GM21619 (cell line): ENCODE measurements at regions not wholly inside any gene's neighbourhood (a gene's known extent, or its start where the extent isn't known, plus 50 kb on each side); places are given as distances from the start of the nearest gene placed in this dataset.
"Not testable (repeated sequence)": the region's sequence is repeated elsewhere in the genome, so short reads cannot be mapped to it uniquely, and the experiment has no call there.

ENCODE experiments used
- ATAC-seq: cut with Tn5 transposase; IDR thresholded peaks from one replicate; pipeline ENCODE4 v1.9.1; 2021; ENCODE audit not compliant: unreplicated experiment

- ATAC-seq, result not testable (repeated sequence)
Measured at GRCh38 chr14:105675433-105675832, 149.1 kb downstream of the TMEM121 start.

GRCh38 chr14:105675905-105676670 lies 149.7 kb downstream of the TMEM121 start:
- ATAC-seq, result not testable (repeated sequence)

- not testable (repeated sequence) for ATAC-seq
Measured at GRCh38 chr14:105678057-105678456, 151.7 kb downstream of the TMEM121 start.

DNA sequence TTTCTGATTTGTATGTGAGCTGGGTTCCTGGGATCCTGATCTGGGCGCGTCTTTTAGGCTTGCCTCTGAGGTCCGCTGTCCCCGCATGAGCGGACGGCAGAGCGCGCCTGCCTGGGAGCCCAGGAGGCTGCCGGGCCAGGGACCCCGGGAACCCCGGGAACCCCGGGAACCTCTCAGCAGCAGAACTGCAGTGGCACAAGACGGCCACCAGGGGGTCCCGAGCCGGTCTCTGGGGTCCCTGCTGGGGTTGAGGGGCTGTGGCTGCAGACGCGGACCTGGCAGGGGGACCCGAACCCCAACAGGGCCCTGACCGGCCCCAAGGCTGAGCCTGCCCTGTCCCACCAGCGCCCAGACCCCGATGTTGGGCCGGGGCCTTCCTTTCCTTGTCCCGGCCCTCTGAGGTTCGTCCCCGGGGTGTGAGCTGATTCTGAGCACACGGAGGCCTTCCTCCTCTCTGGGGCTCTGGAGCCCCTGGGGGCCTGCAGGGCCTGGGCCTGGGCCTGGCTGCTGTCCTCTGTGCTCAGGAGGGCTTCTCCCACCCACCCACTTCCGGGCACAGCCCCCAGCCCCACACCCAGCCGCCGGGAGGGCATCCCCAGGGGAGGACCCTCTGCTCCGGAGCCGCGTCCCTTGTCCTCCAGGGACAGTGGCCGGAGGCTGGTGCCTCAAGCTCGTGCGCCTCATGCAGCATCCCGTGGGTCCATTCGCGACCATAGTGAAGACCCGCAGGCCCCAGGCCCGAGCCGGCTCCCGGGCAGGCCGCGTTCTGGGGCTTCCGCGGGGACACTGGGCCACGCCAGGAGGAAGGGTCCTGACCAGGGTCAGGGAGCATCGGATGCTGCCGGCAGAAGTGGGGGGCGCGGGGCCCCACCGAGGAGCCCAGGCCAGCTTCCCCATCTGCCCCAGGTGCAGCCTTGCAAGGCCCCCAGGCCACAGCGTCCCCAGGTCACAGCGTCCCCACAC lies 152.9 kb downstream of the TMEM121 start:
- ATAC-seq, result peak; percentile 25

- peak; percentile 31 for ATAC-seq
Measured at GRCh38 chr14:105679959-105680735, 153.8 kb downstream of the TMEM121 start.

- peak; percentile 36 for ATAC-seq
Measured at GRCh38 chr14:105680736-105681098, 154.3 kb downstream of the TMEM121 start.

- ATAC-seq, result not testable (repeated sequence)
Measured at GRCh38 chr14:105681606-105682185, 155.3 kb downstream of the TMEM121 start.

- ATAC-seq, result not testable (repeated sequence)
Measured at GRCh38 chr14:105682442-105682841, 156.1 kb downstream of the TMEM121 start.

- ATAC-seq, result no peak
Measured at GRCh38 chr14:105682956-105683570, 156.7 kb downstream of the TMEM121 start.

DNA sequence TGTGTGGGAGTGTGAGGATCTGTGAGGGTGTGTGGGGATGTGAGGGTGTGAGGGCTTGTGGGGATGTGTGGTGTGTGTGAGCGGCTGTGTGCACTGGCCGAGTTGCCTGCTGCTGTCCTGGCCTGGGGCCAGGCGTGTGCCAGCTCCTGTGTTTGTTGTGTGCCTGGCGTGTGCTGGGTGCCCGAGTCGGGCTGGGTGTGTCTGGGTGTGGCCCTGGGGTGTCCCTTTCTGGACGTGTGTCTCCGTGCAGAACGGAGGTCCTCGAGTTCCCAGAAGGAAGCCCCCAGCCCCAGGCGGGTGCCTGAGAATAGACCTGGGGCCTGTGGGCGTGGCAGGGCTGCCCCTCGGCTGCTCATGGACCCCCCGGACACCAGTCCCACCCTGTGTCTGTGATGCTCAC lies 157.7 kb downstream of the TMEM121 start:
- not testable (repeated sequence) for ATAC-seq

DNA sequence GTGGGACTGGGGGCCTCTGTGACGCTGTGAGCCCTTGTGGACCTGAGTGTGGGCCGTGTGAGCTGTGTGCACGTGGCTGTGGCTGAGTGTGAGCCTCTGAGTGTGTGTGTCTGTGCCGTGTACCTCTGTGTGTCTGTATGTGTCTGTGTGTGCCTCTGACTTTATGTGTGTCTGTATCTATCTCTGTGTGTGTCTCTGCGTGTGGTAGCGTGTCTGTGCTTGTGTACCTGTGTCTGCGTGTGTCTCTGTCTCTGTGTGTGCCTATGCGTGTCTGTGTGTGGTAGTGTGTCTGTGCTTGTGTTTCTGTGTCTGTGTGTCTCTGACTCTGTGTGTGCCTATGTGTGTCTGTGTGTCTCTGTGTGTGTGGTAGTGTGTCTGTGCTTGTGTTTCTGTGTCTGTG lies 158.2 kb downstream of the TMEM121 start:
- ATAC-seq, result not testable (repeated sequence)

DNA sequence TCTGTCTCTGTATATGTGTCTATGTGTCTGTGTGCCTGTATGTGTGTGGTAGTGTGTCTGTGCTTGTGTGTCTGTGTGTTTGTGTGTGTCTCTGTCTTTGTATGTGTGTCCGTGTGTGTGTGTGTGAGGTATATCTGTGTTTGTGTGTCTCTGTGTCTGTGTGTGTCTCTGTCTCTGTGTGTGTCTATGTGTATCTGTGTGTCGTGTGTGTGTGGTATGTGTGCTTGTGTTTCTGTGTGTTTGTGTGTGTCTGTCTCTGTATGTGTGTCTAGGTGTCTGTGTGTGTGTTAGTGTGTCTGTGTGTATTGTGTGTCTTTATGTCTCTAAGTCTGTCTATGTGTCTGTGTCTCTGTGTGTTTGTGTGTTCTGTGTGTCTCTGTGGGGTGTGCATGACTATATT lies 158.6 kb downstream of the TMEM121 start:
- no peak for ATAC-seq

GRCh38 chr14:105685605-105686004 lies 159.2 kb downstream of the TMEM121 start:
- ATAC-seq, result not testable (repeated sequence)

GRCh38 chr14:105686050-105686449 lies 159.7 kb downstream of the TMEM121 start:
- ATAC-seq, result not testable (repeated sequence)

GRCh38 chr14:105686462-105687170 lies 160.2 kb downstream of the TMEM121 start:
- not testable (repeated sequence) for ATAC-seq

- not testable (repeated sequence) for ATAC-seq
Measured at GRCh38 chr14:105687171-105688022, 161.0 kb downstream of the TMEM121 start.

DNA sequence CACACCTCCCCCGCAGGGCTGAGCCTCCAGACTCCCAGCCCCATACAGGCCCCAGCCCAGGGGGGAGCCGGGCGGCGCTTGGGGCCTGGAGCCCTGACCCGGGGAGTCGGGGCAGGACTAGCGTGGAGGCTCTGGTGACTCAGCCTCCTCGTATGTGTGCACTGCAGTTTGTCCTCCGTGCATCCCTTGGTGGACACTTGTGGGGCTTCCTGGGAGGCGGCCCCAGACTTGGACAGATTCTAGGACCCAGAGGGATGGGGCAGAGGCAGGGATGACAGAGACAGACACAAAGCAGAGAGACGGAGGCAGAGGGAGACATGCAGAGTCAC lies 161.6 kb downstream of the TMEM121 start:
- peak; percentile 34 for ATAC-seq

- not testable (repeated sequence) for ATAC-seq
Measured at GRCh38 chr14:105688664-105689221, 162.4 kb downstream of the TMEM121 start.
